Dedifferentiated amniotic fluid mesenchymal stem cell (primary cell): ENCODE measurements at regions not wholly inside any gene's neighbourhood (a gene's known extent, or its start where the extent isn't known, plus 50 kb on each side); places are given as distances from the start of the nearest gene placed in this dataset.

Source experiments
- DNase-seq: peaks from one replicate; pipeline ENCODE4 v3.0.0-alpha.2; 2016; ENCODE audit errors: extremely low spot score

DNA sequence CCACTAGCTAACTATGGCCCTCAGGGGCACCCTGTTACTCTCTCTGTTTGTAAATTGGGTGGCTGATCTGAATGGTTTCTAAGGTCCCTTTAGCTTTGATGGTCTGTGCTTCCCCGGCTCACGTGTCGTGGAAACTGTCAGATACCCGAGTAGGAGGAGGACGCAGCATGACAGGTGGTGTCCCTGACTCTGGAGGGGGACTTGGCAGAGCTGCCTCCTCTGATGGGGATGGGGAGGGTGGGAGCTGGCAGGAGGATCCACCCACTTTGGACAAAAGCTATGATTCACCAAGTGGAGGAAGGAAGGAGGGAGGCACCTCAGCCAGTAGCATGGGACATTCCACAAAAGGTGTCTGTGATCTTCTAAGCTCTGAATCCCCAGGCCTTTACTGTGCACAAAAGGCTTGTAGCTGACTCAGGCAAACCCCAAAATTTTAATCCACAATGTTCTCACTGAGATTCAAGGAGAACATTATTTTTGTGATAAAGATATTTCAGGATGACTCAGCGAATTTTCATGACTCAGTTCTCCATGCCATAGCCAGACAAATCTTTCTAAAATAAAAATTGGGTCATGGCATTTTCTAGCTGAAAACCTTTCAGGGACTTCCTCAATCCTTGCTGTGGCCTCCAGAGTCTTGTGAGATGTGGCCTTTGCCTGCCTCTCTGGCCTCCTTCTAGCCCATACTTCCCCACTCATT, 131.0 kb upstream of the BRINP1 start:
- DNase-seq, result no peak

DNA sequence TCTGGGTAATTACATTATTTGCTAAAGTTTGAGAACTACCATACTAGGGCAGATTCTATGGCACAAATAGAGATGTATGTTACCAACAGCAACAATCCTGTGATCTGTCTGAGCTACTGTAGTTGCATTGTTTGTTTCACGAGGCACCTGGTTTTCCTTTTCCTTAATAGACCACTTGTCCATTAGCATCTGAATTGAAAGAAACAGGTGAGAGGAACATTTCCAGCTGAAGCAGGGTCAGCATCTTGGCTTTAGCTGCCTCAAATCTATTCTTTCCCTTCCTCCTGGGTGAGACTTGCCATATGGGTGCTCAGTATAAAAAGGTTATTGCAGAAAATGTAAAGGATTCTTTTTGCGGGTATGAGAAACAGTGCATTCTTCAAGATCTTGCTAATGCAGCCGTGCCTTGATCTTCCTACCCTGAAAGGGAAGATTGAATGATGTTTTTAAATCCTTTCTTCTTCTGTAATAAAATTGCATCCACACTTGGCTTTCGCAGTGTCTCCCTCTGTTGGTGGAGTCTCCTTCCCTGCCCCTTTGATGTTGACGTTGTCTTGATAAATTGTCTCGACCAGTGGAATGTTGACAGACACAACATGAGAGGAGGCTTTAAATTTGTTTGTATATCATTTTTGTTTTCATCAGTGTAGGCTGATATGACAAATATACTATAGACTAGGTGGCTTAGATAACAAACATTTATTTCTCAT, 118.0 kb upstream of the BRINP1 start:
- no peak for DNase-seq

DNA sequence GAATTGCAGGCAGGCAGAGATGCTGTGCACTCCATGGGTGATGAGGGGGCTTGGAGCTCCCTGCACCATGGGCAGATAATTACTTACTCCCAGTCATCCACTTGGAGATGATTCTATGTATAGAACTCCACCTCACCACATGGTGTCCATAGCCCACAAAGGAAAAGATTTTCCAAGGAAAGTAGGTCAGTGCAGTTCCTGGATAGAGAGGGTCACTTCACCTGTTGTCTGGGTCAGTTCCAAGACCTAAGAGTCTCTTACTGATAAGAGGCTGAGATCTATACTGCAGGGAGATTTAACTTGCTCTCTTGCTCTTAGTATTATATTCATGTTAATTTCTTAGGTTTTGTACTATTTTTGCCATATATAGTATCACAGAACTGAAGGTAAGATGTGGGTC, 113.9 kb upstream of the BRINP1 start:
- DNase-seq, result no peak

DNA sequence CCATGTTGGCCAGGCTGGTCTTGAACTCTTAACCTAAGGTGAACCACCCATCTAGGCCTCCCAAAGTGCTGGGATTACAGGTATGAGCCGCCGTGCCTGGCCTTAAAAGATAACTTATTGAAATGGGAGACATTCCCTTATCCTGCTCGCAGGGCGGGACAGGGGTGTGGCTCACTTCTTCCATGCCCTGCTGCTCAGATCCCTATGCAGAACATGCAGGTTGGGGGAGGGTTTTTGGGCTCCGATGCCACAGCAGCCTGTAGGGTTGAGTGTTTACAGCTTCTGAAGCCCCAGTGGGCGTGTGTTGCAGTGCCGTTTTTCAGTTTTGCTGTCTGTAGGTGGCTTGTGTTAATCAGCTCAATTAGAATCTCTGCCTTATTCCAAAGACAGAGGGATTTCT, 108.0 kb upstream of the BRINP1 start:
- no peak for DNase-seq

DNA sequence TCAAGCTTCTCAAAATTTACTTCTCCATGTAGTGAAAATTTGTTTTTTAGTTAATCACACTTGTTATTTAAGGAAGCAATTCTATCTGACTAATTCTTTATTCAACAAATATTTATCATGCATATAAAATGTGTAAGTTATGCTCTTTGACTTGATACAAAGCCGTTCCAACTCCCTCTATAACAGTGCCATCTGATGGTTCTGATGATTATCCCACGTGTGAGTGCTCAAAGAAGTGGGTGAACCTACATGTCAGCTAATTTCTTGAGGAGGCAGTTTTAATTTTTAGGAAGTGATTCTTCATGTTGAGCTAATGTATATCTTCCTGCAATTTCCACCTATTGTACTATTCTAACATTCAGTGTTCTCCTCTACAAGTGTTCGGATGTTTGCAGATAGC, 88.8 kb upstream of the BRINP1 start:
- no peak for DNase-seq

DNA sequence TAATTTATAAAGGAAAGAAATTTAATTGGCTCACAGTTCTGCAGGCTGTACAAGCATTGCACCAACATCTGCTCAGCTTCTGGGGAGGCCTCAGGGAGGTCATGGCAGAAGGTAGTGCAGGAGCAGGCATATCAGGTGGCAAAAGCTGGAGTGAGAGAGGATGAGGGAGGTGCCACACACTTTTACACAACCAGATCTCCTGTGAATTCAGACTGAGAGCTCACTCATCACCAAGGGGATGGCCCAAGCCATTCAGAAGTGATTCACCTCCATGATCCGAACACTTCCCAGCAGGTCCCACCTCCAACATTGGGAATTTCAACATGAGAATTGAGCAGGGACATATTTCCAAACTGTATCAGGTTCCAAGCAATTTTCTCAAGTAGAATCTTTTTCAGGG, 84.7 kb upstream of the BRINP1 start:
- DNase-seq, result no peak

DNA sequence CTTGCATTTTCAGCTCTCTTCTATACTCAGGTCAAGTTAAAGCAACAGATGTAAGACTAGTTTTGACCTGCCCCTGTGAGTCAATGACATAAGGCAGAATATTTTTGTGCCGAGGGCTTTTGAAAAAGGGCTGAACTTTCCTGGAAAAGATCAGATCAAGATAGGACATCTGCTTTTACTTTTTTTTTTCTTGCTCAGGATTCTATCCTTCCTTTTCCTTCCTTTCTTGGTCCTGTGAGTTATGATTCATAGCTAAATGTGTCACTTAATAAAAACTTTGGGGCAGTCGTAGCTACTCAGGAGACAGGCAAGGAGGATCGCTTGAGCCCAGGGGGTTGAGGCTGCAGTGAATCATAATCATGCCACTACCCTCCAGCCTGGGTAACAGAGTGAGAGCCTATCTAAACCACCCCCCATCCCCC, 84.3 kb upstream of the BRINP1 start:
- no peak for DNase-seq

DNA sequence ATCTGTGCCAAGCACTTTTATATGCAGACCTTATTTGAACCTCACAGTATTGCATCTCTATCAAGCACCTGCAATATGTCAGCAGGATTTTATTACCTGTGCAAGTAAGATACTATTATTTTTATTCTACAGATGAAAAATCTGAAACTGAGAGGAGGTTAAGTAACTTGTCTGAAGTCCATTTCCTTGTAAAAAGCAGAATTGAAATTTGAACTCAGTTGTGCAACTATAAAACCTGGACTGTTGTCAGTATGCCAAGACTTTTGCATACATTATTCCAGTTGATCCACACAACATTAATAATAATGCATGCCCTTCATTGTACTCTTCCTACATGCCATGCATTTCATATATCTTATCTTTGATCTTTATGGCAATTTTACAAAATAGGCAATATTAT, 82.2 kb upstream of the BRINP1 start:
- no peak for DNase-seq

DNA sequence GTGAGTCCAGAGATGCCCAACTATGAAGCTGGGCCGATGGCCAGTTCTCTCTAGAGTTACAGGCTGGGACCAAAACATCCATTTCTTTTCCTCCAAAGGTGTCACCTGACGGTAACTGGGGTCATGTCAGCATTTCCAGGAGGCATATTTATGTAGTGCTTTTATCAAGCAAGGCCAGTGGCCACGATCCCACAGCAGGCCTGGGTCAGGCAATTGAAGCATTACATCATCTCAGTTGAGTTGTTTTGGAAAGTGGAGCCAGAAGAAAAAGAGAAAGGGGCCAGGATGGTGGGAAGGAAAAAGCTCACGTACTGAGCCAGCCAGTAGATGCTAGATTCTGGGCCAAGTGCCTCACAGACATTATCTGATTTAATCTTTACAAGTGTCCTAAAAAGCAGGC, 73.9 kb upstream of the BRINP1 start:
- DNase-seq, result no peak

DNA sequence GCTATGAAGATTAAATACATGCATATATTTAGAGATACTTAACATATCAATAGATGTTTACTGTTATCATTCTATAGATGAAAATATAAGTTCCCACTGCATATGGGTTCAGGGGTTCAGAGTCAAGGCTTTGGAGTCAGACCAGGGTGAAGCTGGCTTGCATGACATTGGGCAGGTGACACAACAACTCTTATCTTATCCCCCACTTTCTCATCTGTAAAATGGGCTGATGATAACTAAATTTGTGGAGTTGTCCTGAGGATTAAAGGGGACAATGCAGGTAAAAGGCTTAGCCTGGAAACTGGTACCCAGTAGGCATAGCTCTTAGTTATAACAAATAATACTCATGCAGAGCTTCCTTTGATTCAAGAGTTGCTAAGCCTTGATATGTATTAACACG, 72.6 kb upstream of the BRINP1 start:
- DNase-seq, result no peak

DNA sequence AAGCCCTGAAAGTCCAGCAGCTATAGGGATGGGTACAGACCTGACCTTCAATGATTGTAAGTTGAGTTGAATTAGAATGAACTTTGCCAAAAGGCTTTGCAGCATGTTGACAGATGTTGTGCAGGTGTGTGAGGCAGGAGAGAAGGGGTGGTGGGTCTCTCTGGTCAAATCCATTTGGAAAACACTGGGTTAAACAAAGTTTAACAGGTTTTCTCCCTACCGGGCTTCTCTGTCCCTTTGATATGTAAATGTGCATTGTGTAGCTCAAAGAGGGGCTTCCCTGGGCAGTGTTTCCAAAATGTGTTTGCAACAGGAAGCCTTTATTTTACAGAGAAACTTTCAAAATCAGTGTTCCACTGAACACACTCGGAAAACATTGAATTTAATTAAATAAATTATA, 72.1 kb upstream of the BRINP1 start:
- DNase-seq, result no peak

DNA sequence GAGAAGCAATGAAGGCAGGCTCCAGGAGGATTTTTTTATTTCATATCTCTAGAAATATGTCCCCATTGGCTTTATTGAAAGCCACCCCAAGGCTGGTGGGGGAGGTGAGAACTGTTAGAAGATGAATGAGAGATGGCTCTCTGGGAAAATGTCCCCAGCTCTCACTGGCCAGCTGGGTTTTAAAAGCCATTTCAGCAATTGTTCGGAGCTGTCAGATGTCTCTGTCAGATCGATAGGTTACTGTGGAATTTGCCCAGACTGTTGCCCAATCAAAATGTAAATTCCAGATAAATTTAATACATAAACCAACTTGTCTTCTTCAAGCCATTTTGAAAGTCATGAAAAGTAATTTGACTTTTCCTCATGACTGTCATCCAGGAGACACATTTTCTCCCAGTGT, 67.0 kb upstream of the BRINP1 start:
- DNase-seq, result no peak

DNA sequence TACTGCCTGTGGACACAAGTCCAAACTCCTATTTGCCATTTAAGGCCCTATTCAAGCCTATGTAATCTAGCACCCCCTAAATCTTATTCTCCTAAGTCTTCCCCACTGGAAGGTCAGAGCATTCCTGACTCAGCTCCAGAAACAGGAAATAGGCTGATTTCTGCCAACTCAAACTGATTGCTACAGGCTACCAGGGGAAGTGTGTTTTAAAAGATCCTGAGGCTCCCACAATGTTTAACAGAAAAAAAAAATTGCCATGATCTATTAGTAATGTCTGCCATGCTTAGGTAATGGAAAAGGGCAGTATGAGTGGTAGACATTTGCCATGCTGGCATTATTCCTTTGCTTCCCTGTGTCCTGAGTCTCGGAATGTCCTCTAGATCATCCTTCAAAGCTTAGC, 65.8 kb upstream of the BRINP1 start:
- no peak for DNase-seq

DNA sequence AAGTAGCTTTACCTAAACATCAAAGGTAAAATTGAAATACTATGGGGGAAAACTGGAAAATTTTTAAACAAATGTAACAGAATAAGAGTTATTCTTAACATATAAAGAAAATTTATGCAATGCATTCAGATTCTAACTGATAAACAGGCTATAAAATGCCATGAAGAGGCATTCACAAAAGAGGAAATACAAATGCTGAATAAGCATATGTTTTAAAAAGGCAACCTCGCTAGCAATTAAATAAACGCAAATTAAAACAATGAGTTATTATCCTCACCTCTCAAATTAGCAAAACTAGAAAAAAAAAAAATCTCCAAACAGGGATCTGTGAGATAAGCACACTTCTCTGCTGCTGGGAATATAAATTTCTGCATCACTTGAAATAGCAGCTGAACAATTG, 63.2 kb upstream of the BRINP1 start:
- no peak for DNase-seq

DNA sequence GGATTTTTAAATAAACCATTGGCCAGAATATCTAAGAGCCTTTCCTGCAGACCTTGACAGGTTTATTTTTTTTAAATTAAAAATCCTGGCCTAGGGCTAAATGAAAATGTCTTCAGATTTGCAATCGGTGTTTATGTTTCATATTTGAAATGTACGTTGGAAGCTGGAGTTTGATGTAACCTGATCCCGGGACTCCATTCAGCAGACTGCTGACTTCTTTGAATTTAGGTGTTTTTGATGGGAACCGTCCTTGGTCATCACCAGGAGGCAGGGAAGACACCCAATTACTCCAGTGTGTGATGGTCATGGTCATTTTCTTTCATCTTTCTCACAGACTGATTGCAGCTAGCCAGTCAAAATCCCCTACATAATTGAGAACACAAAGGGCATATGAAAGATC, 60.1 kb upstream of the BRINP1 start:
- no peak for DNase-seq

DNA sequence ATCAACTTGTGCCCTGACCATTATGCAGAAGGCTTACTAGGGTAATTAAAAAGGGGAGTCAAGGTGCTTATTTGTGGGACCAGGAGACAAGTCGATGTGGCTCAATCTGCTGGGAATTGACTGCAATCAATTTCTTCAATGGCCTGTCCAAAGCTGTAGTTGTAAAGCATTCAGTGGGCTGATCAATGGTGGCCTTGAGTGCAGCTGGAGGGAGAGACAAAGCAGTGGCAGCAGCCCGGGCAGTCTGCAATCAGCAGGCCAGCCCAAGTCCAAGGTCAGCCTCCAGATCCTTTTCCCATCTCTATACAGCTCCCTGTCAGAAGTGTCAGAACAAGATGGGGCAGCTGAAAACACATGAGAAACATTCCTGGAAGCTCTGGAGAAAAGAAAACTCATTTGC, 51.0 kb upstream of the BRINP1 start:
- DNase-seq, result no peak
